ENCODE measurements at regions not wholly inside any gene's neighbourhood (a gene's known extent, or its start where the extent isn't known, plus 50 kb on each side); places are given as distances from the start of the nearest gene placed in this dataset.

- no peaks in the 10 kb centered on the region for H3K36me3 ChIP-seq (ENCODE audit: control insufficient read depth, insufficient read depth, low read length)
Observed at GRCh38 chr12:126636821-126637220, 1571.6 kb downstream of the AACS start.

DNA sequence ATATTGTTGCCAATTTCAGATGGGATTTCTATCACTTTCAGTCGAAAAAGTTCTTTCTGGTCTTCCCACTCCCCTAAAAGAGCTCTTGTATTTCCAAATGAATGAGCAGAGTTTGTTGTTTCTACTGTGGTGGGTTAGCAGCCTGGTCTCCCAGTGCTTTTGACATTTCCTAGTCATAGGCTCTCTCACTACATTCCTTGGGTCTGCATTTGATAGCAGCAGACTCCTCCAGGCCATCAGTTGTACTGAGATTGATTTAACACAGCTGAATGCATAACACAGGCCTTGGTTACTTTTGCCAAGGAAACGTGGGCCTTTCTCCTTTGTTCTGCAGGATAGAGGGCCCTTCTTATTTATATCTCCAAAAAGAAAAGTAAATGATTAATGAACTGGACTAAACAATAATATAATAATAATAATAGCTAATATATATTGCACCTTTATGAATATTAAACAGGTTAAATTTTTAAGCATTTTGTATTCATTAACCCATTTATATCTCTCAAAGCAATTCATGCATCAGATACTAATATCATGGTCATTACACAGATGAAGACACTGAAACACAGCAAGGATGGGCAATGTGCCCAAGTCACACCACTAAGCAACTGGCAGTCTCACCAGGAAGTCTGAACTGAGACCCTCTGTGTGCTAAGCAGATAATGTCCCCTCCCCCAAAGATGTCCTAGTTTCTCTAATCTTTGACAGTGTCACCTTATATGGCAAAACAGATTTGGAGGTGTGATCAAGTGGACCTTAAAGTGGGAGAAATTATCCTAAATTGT is 1579.2 kb downstream of the AACS start:
- Histone ChIP-seq H3K9ac (ENCODE audit: low read depth, low read length) (no peak overlapping the region), H3K27me3 (ENCODE audit: control insufficient read depth, insufficient read depth, low read length) (no peaks in the 10 kb centered on the region), H3K36me3 (ENCODE audit: control insufficient read depth, insufficient read depth, low read length) (no peaks in the 10 kb centered on the region), H3K4me3 (ENCODE audit: low read depth, low read length) (no peak overlapping the region), H3K9me3 (ENCODE audit: control insufficient read depth, insufficient read depth, low read length) (no peaks in the 10 kb centered on the region), H3K4me1 (ENCODE audit: control insufficient read depth, insufficient read depth, low read length) (no peaks in the 10 kb centered on the region)

More at GRCh38 chr12:126636821-126637220, 1571.6 kb downstream of the AACS start:
- H3K4me1 ChIP-seq (ENCODE audit: control insufficient read depth, insufficient read depth, low read length) = no peaks in the 10 kb centered on the region
- H3K9me3 ChIP-seq (ENCODE audit: control insufficient read depth, insufficient read depth, low read length) = no peaks in the 10 kb centered on the region
- H3K27me3 ChIP-seq (ENCODE audit: control insufficient read depth, insufficient read depth, low read length) = no peaks in the 10 kb centered on the region
- no peak overlapping the region for H3K4me3 ChIP-seq (ENCODE audit: low read depth, low read length)
- no peak overlapping the region for H3K9ac ChIP-seq (ENCODE audit: low read depth, low read length)

DNA sequence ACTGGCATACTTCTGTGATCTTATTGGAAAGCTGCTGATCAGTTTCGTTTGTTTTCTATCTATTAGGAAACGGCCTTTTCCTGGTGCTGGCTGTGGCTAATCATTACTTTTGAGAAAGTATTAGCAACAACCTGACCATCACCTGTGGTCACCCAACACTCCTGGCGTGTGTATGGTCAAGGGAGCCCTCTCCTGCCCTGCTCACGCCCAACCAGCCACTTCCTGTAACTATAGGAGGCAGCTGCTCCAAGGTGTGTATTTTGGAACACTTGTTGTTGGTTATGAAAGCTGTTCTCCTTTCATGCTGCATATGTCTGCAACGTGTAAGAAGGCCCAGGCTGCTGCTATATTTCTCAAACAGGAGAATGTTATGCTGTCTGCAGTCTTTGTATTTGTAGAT is 1582.8 kb downstream of the AACS start:
- no peaks in the 10 kb centered on the region for H3K36me3 ChIP-seq (ENCODE audit: control insufficient read depth, insufficient read depth, low read length)
- no peak overlapping the region for H3K9ac ChIP-seq (ENCODE audit: low read depth, low read length)
- H3K4me3 ChIP-seq (ENCODE audit: low read depth, low read length) = no peak overlapping the region
- H3K9me3 ChIP-seq (ENCODE audit: control insufficient read depth, insufficient read depth, low read length) = no peaks in the 10 kb centered on the region
- H3K27me3 ChIP-seq (ENCODE audit: control insufficient read depth, insufficient read depth, low read length) = no peaks in the 10 kb centered on the region
- no peaks in the 10 kb centered on the region for H3K4me1 ChIP-seq (ENCODE audit: control insufficient read depth, insufficient read depth, low read length)

- Histone ChIP-seq H3K4me3 (ENCODE audit: low read depth, low read length) (no peak overlapping the region), H3K36me3 (ENCODE audit: control insufficient read depth, insufficient read depth, low read length) (no peaks in the 10 kb centered on the region), H3K4me1 (ENCODE audit: control insufficient read depth, insufficient read depth, low read length) (no peaks in the 10 kb centered on the region), H3K9ac (ENCODE audit: low read depth, low read length) (no peak overlapping the region), H3K27me3 (ENCODE audit: control insufficient read depth, insufficient read depth, low read length) (no peaks in the 10 kb centered on the region), H3K9me3 (ENCODE audit: control insufficient read depth, insufficient read depth, low read length) (no peaks in the 10 kb centered on the region)
Observed at GRCh38 chr12:126651133-126651532, 1585.9 kb downstream of the AACS start.

- Histone ChIP-seq H3K4me1 (ENCODE audit: control insufficient read depth, insufficient read depth, low read length) (no peaks in the 10 kb centered on the region), H3K9ac (ENCODE audit: low read depth, low read length) (no peak overlapping the region), H3K4me3 (ENCODE audit: low read depth, low read length) (no peak overlapping the region), H3K36me3 (ENCODE audit: control insufficient read depth, insufficient read depth, low read length) (no peaks in the 10 kb centered on the region), H3K27me3 (ENCODE audit: control insufficient read depth, insufficient read depth, low read length) (no peaks in the 10 kb centered on the region), H3K9me3 (ENCODE audit: control insufficient read depth, insufficient read depth, low read length) (no peaks in the 10 kb centered on the region)
Observed at GRCh38 chr12:126663304-126664094, 1598.3 kb downstream of the AACS start.

DNA sequence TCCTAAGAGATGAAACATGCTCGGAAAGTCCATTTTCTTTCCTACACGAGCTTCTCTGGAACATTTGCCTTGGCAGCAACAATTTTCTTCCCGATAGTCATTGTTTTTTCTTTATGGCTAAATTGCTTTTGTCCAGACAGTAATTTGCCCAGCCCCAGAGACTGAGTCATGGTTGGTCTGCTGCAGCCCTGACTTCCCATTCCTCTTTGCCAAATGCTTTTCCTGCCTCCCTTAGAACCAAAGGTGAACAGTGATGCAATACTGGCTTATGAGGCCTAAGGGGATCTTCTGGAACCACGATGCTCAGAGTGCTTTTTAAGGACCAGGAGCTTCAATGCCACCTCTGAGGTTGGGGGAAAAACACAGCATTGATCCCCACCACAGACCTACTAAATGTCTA is 1599.6 kb upstream of the TMEM132C start:
- no peaks in the 10 kb centered on the region for H3K4me1 ChIP-seq (ENCODE audit: control insufficient read depth, insufficient read depth, low read length)
- H3K27me3 ChIP-seq (ENCODE audit: control insufficient read depth, insufficient read depth, low read length) = no peaks in the 10 kb centered on the region
- H3K4me3 ChIP-seq (ENCODE audit: low read depth, low read length) = no peak overlapping the region
- no peak overlapping the region for H3K9ac ChIP-seq (ENCODE audit: low read depth, low read length)
- H3K36me3 ChIP-seq (ENCODE audit: control insufficient read depth, insufficient read depth, low read length) = no peaks in the 10 kb centered on the region
- H3K9me3 ChIP-seq (ENCODE audit: control insufficient read depth, insufficient read depth, low read length) = no peaks in the 10 kb centered on the region

- Histone ChIP-seq H3K9me3 (ENCODE audit: control insufficient read depth, insufficient read depth, low read length) (no peaks in the 10 kb centered on the region), H3K4me1 (ENCODE audit: control insufficient read depth, insufficient read depth, low read length) (no peaks in the 10 kb centered on the region), H3K9ac (ENCODE audit: low read depth, low read length) (no peak overlapping the region), H3K4me3 (ENCODE audit: low read depth, low read length) (no peak overlapping the region), H3K27me3 (ENCODE audit: control insufficient read depth, insufficient read depth, low read length) (no peaks in the 10 kb centered on the region), H3K36me3 (ENCODE audit: control insufficient read depth, insufficient read depth, low read length) (no peaks in the 10 kb centered on the region)
Observed at GRCh38 chr12:126668538-126668937, 1598.4 kb upstream of the TMEM132C start.

GRCh38 chr12:126668961-126669360 is 1598.0 kb upstream of the TMEM132C start:
- Histone ChIP-seq H3K9ac (ENCODE audit: low read depth, low read length) (no peak overlapping the region), H3K4me3 (ENCODE audit: low read depth, low read length) (no peak overlapping the region), H3K27me3 (ENCODE audit: control insufficient read depth, insufficient read depth, low read length) (no peaks in the 10 kb centered on the region), H3K4me1 (ENCODE audit: control insufficient read depth, insufficient read depth, low read length) (no peaks in the 10 kb centered on the region), H3K9me3 (ENCODE audit: control insufficient read depth, insufficient read depth, low read length) (no peaks in the 10 kb centered on the region), H3K36me3 (ENCODE audit: control insufficient read depth, insufficient read depth, low read length) (no peaks in the 10 kb centered on the region)

GRCh38 chr12:126676434-126676833 is 1590.5 kb upstream of the TMEM132C start:
- H3K4me1 ChIP-seq (ENCODE audit: control insufficient read depth, insufficient read depth, low read length) = no peaks in the 10 kb centered on the region
- no peak overlapping the region for H3K9ac ChIP-seq (ENCODE audit: low read depth, low read length)
- H3K27me3 ChIP-seq (ENCODE audit: control insufficient read depth, insufficient read depth, low read length) = no peaks in the 10 kb centered on the region
- H3K4me3 ChIP-seq (ENCODE audit: low read depth, low read length) = no peak overlapping the region
- H3K9me3 ChIP-seq (ENCODE audit: control insufficient read depth, insufficient read depth, low read length) = peaks cover 3% of the 10 kb centered on the region
- H3K36me3 ChIP-seq (ENCODE audit: control insufficient read depth, insufficient read depth, low read length) = no peaks in the 10 kb centered on the region

GRCh38 chr12:126681676-126682075 is 1585.3 kb upstream of the TMEM132C start:
- no peak overlapping the region for H3K9ac ChIP-seq (ENCODE audit: low read depth, low read length)
- peaks cover 7% of the 10 kb centered on the region for H3K9me3 ChIP-seq (ENCODE audit: control insufficient read depth, insufficient read depth, low read length)
- no peaks in the 10 kb centered on the region for H3K36me3 ChIP-seq (ENCODE audit: control insufficient read depth, insufficient read depth, low read length)

DNA sequence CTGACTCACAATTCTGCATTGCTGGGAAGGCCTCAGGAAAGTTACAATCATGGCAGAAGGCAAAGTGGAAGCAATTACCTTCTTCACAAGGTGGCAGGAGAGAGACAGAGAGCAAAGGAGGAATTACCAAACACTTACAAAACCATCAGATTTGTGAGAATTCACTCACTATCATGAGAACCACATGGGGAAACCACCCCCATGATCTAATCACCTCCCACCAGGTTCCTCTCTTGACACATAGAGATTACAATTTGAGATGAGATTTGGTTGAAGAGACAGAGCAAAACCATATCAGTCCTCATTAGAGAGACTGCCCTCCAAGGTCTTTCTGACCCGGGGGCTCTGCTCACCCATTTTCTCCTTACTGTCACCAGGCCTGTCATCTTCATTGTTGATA is 1582.3 kb upstream of the TMEM132C start:
- no peaks in the 10 kb centered on the region for H3K4me1 ChIP-seq (ENCODE audit: control insufficient read depth, insufficient read depth, low read length)
- H3K27me3 ChIP-seq (ENCODE audit: control insufficient read depth, insufficient read depth, low read length) = no peaks in the 10 kb centered on the region
- H3K36me3 ChIP-seq (ENCODE audit: control insufficient read depth, insufficient read depth, low read length) = no peaks in the 10 kb centered on the region
- H3K9ac ChIP-seq (ENCODE audit: low read depth, low read length) = no peak overlapping the region
- peaks cover 3% of the 10 kb centered on the region for H3K9me3 ChIP-seq (ENCODE audit: control insufficient read depth, insufficient read depth, low read length)
- H3K4me3 ChIP-seq (ENCODE audit: low read depth, low read length) = no peak overlapping the region

More at GRCh38 chr12:126681676-126682075, 1585.3 kb upstream of the TMEM132C start:
- Histone ChIP-seq H3K4me1 (ENCODE audit: control insufficient read depth, insufficient read depth, low read length) (no peaks in the 10 kb centered on the region), H3K4me3 (ENCODE audit: low read depth, low read length) (no peak overlapping the region), H3K27me3 (ENCODE audit: control insufficient read depth, insufficient read depth, low read length) (no peaks in the 10 kb centered on the region)

GRCh38 chr12:126685636-126686035 is 1581.3 kb upstream of the TMEM132C start:
- peaks cover 3% of the 10 kb centered on the region for H3K9me3 ChIP-seq (ENCODE audit: control insufficient read depth, insufficient read depth, low read length)
- no peak overlapping the region for H3K9ac ChIP-seq (ENCODE audit: low read depth, low read length)
- H3K36me3 ChIP-seq (ENCODE audit: control insufficient read depth, insufficient read depth, low read length) = no peaks in the 10 kb centered on the region
- no peaks in the 10 kb centered on the region for H3K27me3 ChIP-seq (ENCODE audit: control insufficient read depth, insufficient read depth, low read length)
- no peaks in the 10 kb centered on the region for H3K4me1 ChIP-seq (ENCODE audit: control insufficient read depth, insufficient read depth, low read length)
- no peak overlapping the region for H3K4me3 ChIP-seq (ENCODE audit: low read depth, low read length)
